A549 (cell line): ENCODE measurements at regions not wholly inside any gene's neighbourhood (a gene's known extent, or its start where the extent isn't known, plus 50 kb on each side); places are given as distances from the start of the nearest gene placed in this dataset.

Experiments
- ATAC-seq, 2 experiments: fragments of 200-7000 bp in 1 of 2; fragments of >200 bp in 1 of 2; cut with Nextera tagmentation in 1 of 2; cut with Tn5 transposase in 1 of 2; 3 replicates each; pipeline versions ENCODE4 v1.8.0 to v1.9.1; 2018 to 2020; ENCODE audit warnings: mild to moderate bottlenecking in 1 of 2, moderate library complexity in 1 of 2
- CTCF ChIA-PET: fragments of 300-600 bp; sonication (Branson Sonifier 250); formaldehyde crosslinking; extraction: SDS; loops from one replicate; lab custom pipeline; 2021; ENCODE audit warnings: antibody characterized with exemption, inconsistent platforms; lab: Yijun Ruan, JAX
- POLR2A ChIA-PET: fragments of 350-600 bp; formaldehyde crosslinking; extraction: SDS; loops from one replicate; lab custom pipeline; 2021; ENCODE audit warnings: antibody characterized with exemption, inconsistent platforms; lab: Yijun Ruan, JAX
- DNase-seq, 2 experiments: peaks; one replicate each; pipeline versions ENCODE4 v3.0.0 to v3.0.0-alpha.2; 2011 to 2016; ENCODE audit warnings: low read depth in 1 of 2, low spot score in 1 of 2
- FAIRE-seq: peaks from 2 replicates; lab custom pipeline; 2011; peaks lifted over from hg19 to GRCh38; lab: Jason Lieb, UNC
- H3K27ac ChIP-seq, 2 experiments: fragments of >200 bp; sonication (Bioruptor Twin); formaldehyde crosslinking; 3 replicates each; pipeline ENCODE4 v1.5.1; 2016 to 2017
- H3K4me1 ChIP-seq: fragments of >200 bp; sonication (Bioruptor Twin); formaldehyde crosslinking; 3 replicates; pipeline ENCODE4 v1.6.1; 2016
- H3K4me2 ChIP-seq: fragments of >200 bp; sonication (Bioruptor Twin); formaldehyde crosslinking; 3 replicates; pipeline ENCODE4 v1.6.1; 2016
- H3K4me3 ChIP-seq: fragments of >200 bp; sonication (Bioruptor Twin); formaldehyde crosslinking; 3 replicates; pipeline ENCODE4 v1.5.1; 2016
- H3K9me3 ChIP-seq: fragments of >200 bp; sonication (Bioruptor Twin); formaldehyde crosslinking; 3 replicates; pipeline ENCODE4 v1.6.1; 2016
- CBX2 ChIP-seq: fragments of 200-600 bp; sonication (generic); IDR thresholded peaks from 2 replicates; pipeline ENCODE4 v1.6.1; 2016; ENCODE audit warnings: low read depth, mild to moderate bottlenecking, borderline replicate concordance
- CEBPB ChIP-seq, 2 experiments: fragments of >200 bp in 1 of 2; sonication (Bioruptor Twin) in 1 of 2; formaldehyde crosslinking in 1 of 2; IDR thresholded peaks; 2 replicates each; pipeline ENCODE4 v1.6.1; 2012 to 2016
- CHD4 ChIP-seq: fragments of 200-600 bp; sonication (generic); IDR thresholded peaks from 2 replicates; pipeline ENCODE4 v1.6.1; 2016; ENCODE audit warnings: antibody characterized with exemption, mild to moderate bottlenecking, borderline replicate concordance
- EHF ChIP-seq: fragments of 250-450 bp; sonication (Bioruptor Pico); IDR thresholded peaks from 2 replicates; pipeline ENCODE4 v1.5.0; 2020; ENCODE audit warnings: mild to moderate bottlenecking
- GATA3 ChIP-seq: IDR thresholded peaks from 2 replicates; pipeline ENCODE4 v1.6.1; 2012; ENCODE audit warnings: borderline replicate concordance
- HOXA7 ChIP-seq: fragments of 250-450 bp; sonication (Bioruptor Pico); IDR thresholded peaks from 2 replicates; pipeline ENCODE4 v1.5.0; 2020; ENCODE audit warnings: mild to moderate bottlenecking, moderate library complexity
- HOXB5 ChIP-seq: fragments of 250-450 bp; sonication (Bioruptor Pico); IDR thresholded peaks from 2 replicates; pipeline ENCODE4 v1.5.0; 2020; ENCODE audit warnings: mild to moderate bottlenecking, moderate library complexity
- MAFK ChIP-seq: fragments of 450-650 bp; IDR thresholded peaks from 2 replicates; pipeline ENCODE4 v1.6.1; 2014; ENCODE audit not compliant: partially characterized antibody
- SMC3 ChIP-seq: fragments of >200 bp; sonication (Bioruptor Twin); formaldehyde crosslinking; IDR thresholded peaks from 3 replicates; pipeline ENCODE4 v1.6.1; 2018; ENCODE audit warnings: inconsistent platforms
- SREBF2 ChIP-seq: fragments of 450-650 bp; IDR thresholded peaks from 2 replicates; pipeline ENCODE4 v1.6.1; 2014; ENCODE audit warnings: mild to moderate bottlenecking, moderate library complexity
- TFCP2L1 ChIP-seq: fragments of 250-450 bp; sonication (Bioruptor Pico); IDR thresholded peaks from 2 replicates; pipeline ENCODE4 v1.5.0; 2021; ENCODE audit warnings: mild to moderate bottlenecking
- ZC3H11A ChIP-seq: fragments of 450-650 bp; IDR thresholded peaks from 2 replicates; pipeline ENCODE4 v1.6.1; 2014; ENCODE audit warnings: antibody characterized with exemption, mild to moderate bottlenecking
- whole genome bisulfite sequencing: methylation state at CpG from one replicate; pipeline ENCODE4 v1.1.6; 2017; ENCODE audit errors: missing lambda C conversion rate; 5-methylcytosine and 5-hydroxymethylcytosine counted together
- TF ChIP-seq, protein P1 (sequence below): fragments of 450-650 bp; IDR thresholded peaks from 2 replicates; pipeline ENCODE4 v1.6.1; 2014; ENCODE audit warnings: antibody characterized with exemption
- TF ChIP-seq, protein P2 (sequence below): fragments of 200-600 bp; sonication (generic); IDR thresholded peaks from 2 replicates; pipeline ENCODE4 v1.6.1; 2016; ENCODE audit warnings: antibody characterized with exemption, mild to moderate bottlenecking, moderate library complexity
- TF ChIP-seq, protein P3 (sequence below): IDR thresholded peaks from 2 replicates; pipeline ENCODE4 v1.6.1; 2012; ENCODE audit warnings: low read depth, borderline replicate concordance

DNA sequence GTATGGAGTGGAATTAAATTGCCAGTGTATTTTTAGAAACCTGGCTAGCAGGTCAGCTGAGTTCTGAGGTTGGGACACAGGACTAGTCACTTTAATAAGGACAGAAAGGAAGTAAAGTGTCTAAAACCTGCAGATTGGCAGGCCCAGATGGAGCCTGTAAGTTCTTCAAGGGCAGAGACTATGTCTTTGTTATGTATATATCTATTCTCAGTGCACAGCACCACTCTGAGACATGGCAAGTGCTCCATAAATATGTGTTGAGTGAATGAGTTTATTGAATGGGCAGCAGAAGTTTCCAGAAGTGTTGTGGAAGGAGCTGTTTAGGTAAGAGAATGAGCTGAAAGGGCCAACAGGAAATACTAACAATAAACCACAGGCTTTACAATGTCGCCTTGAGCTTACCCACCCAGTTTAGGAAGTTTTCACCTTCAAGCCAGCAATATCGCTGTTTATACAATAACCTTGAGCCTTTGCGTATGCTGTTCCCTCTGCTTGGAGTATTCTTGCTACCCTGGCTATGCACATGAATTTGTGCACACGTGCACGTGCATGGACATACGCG, 109.5 kb upstream of the TMPO start:
- Histone ChIP-seq H3K9me3 (peaks cover 22% of the 10 kb centered on the region), H3K4me2 (no peak overlapping the region), H3K4me3 (no peak overlapping the region), H3K27ac (peak overlapping the region in 1 of 2 experiments; percentile 89; a peak in 2 of 6 replicates), H3K4me1 (peaks cover 30% of the 10 kb centered on the region)
- ATAC-seq (no peak), FAIRE-seq (no peak), DNase-seq (no peak)
- CTCF ChIA-PET, result interaction anchor here (0.6 to 1.9 kb wide), 4 partner anchors 8 to 78 kb away, joined by 3 to 7 read pairs (median 4); no protein-coding TSS in a partner anchor
- WGBS, result 95% methylated on average over 7 of the region's 7 CpGs
- TF ChIP-seq SMC3 (no peak), EHF (CRISPR knock-in tag) (no peak), HOXB5 (CRISPR knock-in tag) (no peak), TFCP2L1 (CRISPR knock-in tag) (no peak), CHD4 (no peak), CBX2 (no peak), GATA3 (no peak), HOXA7 (CRISPR knock-in tag) (no peak)
- TF ChIP-seq, protein P1, sequence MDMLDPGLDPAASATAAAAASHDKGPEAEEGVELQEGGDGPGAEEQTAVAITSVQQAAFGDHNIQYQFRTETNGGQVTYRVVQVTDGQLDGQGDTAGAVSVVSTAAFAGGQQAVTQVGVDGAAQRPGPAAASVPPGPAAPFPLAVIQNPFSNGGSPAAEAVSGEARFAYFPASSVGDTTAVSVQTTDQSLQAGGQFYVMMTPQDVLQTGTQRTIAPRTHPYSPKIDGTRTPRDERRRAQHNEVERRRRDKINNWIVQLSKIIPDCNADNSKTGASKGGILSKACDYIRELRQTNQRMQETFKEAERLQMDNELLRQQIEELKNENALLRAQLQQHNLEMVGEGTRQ, result no peak
- TF ChIP-seq, all 56 proteins: peak for 0
- POLR2A ChIA-PET, result no interaction called here

DNA sequence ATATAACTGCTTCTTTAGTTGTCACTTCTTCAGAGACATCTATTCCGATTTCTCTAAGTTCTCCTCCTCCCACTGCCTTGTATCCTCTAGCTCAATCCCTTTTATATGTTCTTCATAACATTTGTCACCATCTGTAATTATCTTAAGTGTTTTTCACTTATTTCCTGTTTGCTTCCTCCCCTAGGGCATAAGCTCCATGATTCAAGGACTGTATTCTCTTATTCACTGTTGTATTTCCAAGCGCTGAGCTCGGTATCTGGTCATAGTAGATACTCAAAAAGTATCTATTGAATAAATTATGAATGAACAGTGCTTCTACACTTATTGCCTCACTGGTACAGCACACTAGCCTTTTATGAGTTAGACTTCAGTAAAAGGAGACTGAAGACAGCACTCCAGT, 109.0 kb upstream of the TMPO start:
- no peak overlapping the region for H3K27ac ChIP-seq
- ChIA-PET POLR2A (no interaction called here), CTCF (interaction anchor here (0.6 to 1.9 kb wide), 4 partner anchors 8 to 78 kb away, joined by 3 to 7 read pairs (median 4); no protein-coding TSS in a partner anchor)
- FAIRE-seq, result no peak
- no peak for DNase-seq
- no peak for TF ChIP-seq EHF (CRISPR knock-in tag)
- TF ChIP-seq, protein P2, sequence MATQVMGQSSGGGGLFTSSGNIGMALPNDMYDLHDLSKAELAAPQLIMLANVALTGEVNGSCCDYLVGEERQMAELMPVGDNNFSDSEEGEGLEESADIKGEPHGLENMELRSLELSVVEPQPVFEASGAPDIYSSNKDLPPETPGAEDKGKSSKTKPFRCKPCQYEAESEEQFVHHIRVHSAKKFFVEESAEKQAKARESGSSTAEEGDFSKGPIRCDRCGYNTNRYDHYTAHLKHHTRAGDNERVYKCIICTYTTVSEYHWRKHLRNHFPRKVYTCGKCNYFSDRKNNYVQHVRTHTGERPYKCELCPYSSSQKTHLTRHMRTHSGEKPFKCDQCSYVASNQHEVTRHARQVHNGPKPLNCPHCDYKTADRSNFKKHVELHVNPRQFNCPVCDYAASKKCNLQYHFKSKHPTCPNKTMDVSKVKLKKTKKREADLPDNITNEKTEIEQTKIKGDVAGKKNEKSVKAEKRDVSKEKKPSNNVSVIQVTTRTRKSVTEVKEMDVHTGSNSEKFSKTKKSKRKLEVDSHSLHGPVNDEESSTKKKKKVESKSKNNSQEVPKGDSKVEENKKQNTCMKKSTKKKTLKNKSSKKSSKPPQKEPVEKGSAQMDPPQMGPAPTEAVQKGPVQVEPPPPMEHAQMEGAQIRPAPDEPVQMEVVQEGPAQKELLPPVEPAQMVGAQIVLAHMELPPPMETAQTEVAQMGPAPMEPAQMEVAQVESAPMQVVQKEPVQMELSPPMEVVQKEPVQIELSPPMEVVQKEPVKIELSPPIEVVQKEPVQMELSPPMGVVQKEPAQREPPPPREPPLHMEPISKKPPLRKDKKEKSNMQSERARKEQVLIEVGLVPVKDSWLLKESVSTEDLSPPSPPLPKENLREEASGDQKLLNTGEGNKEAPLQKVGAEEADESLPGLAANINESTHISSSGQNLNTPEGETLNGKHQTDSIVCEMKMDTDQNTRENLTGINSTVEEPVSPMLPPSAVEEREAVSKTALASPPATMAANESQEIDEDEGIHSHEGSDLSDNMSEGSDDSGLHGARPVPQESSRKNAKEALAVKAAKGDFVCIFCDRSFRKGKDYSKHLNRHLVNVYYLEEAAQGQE, result no peak
- H3K4me1 ChIP-seq, result peaks cover 25% of the 10 kb centered on the region
- no peak overlapping the region for H3K4me3 ChIP-seq
- H3K4me2 ChIP-seq, result no peak overlapping the region
- peaks cover 23% of the 10 kb centered on the region for H3K9me3 ChIP-seq
- 91% methylated on average over 3 of the region's 3 CpGs for WGBS
- no peak for ATAC-seq

DNA sequence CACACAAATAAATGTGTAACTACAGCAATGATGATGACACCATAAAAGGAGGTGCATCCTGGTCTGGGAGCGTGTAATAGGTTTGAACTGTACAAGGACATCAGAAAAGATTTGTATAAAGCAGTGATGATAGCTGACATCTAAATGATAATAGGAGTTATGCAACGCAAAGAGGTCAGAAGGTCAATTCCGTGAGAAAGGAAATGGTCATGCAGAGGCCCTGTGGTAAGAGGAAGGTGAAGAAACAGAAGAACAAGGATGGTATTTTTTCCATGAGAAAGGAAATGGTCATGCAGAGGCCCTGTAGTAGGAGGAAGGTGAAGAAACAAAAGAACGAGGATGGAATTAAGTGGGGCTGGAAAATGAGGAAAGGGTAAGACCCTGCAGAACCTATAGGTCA, 106.7 kb upstream of the TMPO start:
- H3K27ac ChIP-seq, result 0 out of 6 replicates have a peak overlapping the region, but pooled peaks of 1 of the 2 experiments have one; percentile 17
- H3K4me1 ChIP-seq, result 0 out of 3 replicates have a peak, but pooled peaks cover 2% of the 10 kb centered on the region
- WGBS, result 66% methylated on average over 4 of the region's 4 CpGs
- FAIRE-seq (no peak), DNase-seq (no peak), ATAC-seq (no peak)
- ChIA-PET CTCF (interaction anchor here (1.2 to 1.8 kb wide), 3 partner anchors 8 to 82 kb away, joined by 3 to 10 read pairs (median 3); no protein-coding TSS in a partner anchor), POLR2A (no interaction called here)
- peaks cover 23% of the 10 kb centered on the region for H3K9me3 ChIP-seq
- TF ChIP-seq SREBF2 (no peak), MAFK (peak; percentile 30), CBX2 (no peak)
- no peak overlapping the region for H3K4me2 ChIP-seq
- no peak overlapping the region for H3K4me3 ChIP-seq

DNA sequence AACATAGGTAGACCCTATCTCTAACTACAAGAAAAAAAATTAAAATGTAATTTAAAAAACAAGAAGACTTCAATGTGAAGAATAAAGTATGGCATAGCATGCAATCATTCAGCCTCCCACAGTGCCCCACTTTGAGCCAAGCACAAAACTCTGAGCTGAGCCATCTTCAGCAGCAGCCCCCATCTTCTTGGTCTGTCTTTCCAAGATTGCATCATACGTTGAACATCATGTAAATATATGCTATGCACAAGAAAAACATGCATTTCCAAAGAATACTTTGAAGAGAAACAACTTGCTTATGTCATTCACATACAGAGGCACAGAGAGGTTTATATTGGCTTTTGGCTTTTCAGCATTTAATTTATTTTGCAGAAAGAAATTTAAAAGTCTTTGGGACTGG, 105.8 kb upstream of the TMPO start:
- ChIA-PET CTCF (no interaction called here), POLR2A (no interaction called here)
- peaks cover 23% of the 10 kb centered on the region for H3K9me3 ChIP-seq
- FAIRE-seq, result no peak
- H3K4me2 ChIP-seq, result no peak overlapping the region
- H3K4me3 ChIP-seq, result no peak overlapping the region
- 67% methylated on average over 1 of the region's 1 CpG for WGBS
- TF ChIP-seq CEBPB (IDR thresholded peaks at IDR 0.05) (peak in 1 of 2 experiments; percentile 13; a peak in 1 of 4 replicates), ZC3H11A (no peak)
- TF ChIP-seq, protein P3, sequence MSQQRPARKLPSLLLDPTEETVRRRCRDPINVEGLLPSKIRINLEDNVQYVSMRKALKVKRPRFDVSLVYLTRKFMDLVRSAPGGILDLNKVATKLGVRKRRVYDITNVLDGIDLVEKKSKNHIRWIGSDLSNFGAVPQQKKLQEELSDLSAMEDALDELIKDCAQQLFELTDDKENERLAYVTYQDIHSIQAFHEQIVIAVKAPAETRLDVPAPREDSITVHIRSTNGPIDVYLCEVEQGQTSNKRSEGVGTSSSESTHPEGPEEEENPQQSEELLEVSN, result no peak
- no peak for ATAC-seq
- DNase-seq, result no peak
- H3K4me1 ChIP-seq, result no peaks in the 10 kb centered on the region
- no peak overlapping the region; a peak in 1 of 6 replicates for H3K27ac ChIP-seq
